Activated B cell treated with CpG ODN at 0.5 μM for 24 hours (primary cell): ENCODE measurements at regions not wholly inside any gene's neighbourhood (a gene's known extent, or its start where the extent isn't known, plus 50 kb on each side); places are given as distances from the start of the nearest gene placed in this dataset.

Source experiments
- ATAC-seq: fragments of 200-7000 bp; cut with Tn5 transposase; one replicate; pipeline ENCODE4 v1.10.0; 2021; ENCODE audit warnings: low read depth, mild to moderate bottlenecking, moderate library complexity
- CTCF ChIA-PET: fragments of 350-600 bp; sonication (Branson Sonifier 250); formaldehyde crosslinking; loops from one replicate; lab custom pipeline; 2021; ENCODE audit warnings: antibody characterized with exemption; lab: Charles Lee
- POLR2A ChIA-PET: fragments of 350-600 bp; sonication (Branson Sonifier 250); formaldehyde crosslinking; loops from one replicate; lab custom pipeline; 2021; ENCODE audit warnings: antibody characterized with exemption; lab: Charles Lee
- DNase-seq: peaks from one replicate; pipeline ENCODE4 v3.0.0; 2022
- H3K27ac Mint-ChIP-seq: one replicate; pipeline ENCODE4 v1.8.0; 2020; ENCODE audit warnings: mixed read lengths
- H3K27me3 Mint-ChIP-seq: one replicate; pipeline ENCODE4 v1.8.0; 2021; ENCODE audit warnings: mixed read lengths
- H3K36me3 Mint-ChIP-seq: one replicate; pipeline ENCODE4 v1.8.0; 2021; ENCODE audit warnings: low read depth, mixed read lengths
- H3K4me1 Mint-ChIP-seq: one replicate; pipeline ENCODE4 v1.8.0; 2021; ENCODE audit warnings: mixed read lengths
- H3K4me3 Mint-ChIP-seq: one replicate; pipeline ENCODE4 v1.8.0; 2020; ENCODE audit warnings: mild to moderate bottlenecking, mixed read lengths
- H3K9me3 Mint-ChIP-seq: one replicate; pipeline ENCODE4 v1.8.0; 2020; ENCODE audit warnings: mixed read lengths
- intact Hi-C: fragments of 100-400 bp; cut with micrococcal nuclease; formaldehyde crosslinking; loops from one replicate; pipeline ENCODE4 v1.15.1; 2024
- TF ChIP-seq, protein P1 (sequence below): fragments of 200-600 bp; IDR thresholded peaks from one replicate; pipeline ENCODE4 v1.8.0; 2022; ENCODE audit warnings: antibody characterized with exemption, mild to moderate bottlenecking

DNA sequence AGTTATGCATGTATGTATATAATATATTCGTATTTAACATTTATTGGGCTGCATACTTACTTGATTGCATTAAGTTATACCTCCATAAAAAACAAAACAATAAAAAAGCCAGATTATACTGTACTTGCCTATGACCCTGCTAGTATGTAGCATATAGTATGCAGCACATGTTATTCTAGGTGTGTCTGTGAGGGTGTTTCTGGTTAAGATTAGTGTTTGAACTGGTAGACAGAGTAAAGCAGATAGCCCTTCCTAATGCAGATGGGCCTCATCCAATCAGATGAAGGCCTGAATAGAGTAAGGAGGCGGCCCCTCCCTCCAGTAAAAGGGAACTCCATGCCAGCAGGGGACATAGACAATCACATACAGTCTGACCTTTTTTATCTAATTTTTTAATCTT, 323.3 kb upstream of the USP24 start:
- TF ChIP-seq, protein P1, sequence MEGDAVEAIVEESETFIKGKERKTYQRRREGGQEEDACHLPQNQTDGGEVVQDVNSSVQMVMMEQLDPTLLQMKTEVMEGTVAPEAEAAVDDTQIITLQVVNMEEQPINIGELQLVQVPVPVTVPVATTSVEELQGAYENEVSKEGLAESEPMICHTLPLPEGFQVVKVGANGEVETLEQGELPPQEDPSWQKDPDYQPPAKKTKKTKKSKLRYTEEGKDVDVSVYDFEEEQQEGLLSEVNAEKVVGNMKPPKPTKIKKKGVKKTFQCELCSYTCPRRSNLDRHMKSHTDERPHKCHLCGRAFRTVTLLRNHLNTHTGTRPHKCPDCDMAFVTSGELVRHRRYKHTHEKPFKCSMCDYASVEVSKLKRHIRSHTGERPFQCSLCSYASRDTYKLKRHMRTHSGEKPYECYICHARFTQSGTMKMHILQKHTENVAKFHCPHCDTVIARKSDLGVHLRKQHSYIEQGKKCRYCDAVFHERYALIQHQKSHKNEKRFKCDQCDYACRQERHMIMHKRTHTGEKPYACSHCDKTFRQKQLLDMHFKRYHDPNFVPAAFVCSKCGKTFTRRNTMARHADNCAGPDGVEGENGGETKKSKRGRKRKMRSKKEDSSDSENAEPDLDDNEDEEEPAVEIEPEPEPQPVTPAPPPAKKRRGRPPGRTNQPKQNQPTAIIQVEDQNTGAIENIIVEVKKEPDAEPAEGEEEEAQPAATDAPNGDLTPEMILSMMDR, result no peak
- no peak overlapping the region for H3K4me3 Mint-ChIP-seq
- DNase-seq (no peak), ATAC-seq (no peak)
- no peaks in the 10 kb centered on the region for H3K36me3 Mint-ChIP-seq
- H3K27ac Mint-ChIP-seq, result no peak overlapping the region
- ChIA-PET CTCF (no interaction called here), POLR2A (no interaction called here)
- H3K4me1 Mint-ChIP-seq, result no peaks in the 10 kb centered on the region
- intact Hi-C loops, result no loop called here
- no peaks in the 10 kb centered on the region for H3K27me3 Mint-ChIP-seq
- no peaks in the 10 kb centered on the region for H3K9me3 Mint-ChIP-seq

DNA sequence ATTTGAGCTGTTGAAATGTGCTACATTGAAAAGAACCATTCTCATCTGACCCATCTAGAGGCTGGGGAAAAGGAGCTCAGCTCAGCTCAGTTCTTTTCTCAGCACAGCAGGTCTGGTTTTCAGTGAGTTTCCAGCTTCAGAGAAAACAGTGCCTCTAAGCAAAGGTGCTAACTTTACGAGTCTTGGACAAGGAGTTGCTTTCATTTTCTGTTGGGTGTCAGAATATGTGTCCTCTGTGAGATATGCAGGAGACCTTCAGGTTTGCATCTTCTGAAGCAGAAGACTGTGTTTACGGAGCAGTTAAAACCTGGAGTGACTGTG, 321.3 kb upstream of the USP24 start:
- TF ChIP-seq, protein P1, result no peak
- no peaks in the 10 kb centered on the region for H3K27me3 Mint-ChIP-seq
- no peak overlapping the region for H3K27ac Mint-ChIP-seq
- H3K9me3 Mint-ChIP-seq, result no peaks in the 10 kb centered on the region
- no peak overlapping the region for H3K4me3 Mint-ChIP-seq
- intact Hi-C loops, result no loop called here
- DNase-seq (no peak), ATAC-seq (no peak)
- H3K36me3 Mint-ChIP-seq, result no peaks in the 10 kb centered on the region
- no peaks in the 10 kb centered on the region for H3K4me1 Mint-ChIP-seq
- ChIA-PET CTCF (no interaction called here), POLR2A (no interaction called here)

DNA sequence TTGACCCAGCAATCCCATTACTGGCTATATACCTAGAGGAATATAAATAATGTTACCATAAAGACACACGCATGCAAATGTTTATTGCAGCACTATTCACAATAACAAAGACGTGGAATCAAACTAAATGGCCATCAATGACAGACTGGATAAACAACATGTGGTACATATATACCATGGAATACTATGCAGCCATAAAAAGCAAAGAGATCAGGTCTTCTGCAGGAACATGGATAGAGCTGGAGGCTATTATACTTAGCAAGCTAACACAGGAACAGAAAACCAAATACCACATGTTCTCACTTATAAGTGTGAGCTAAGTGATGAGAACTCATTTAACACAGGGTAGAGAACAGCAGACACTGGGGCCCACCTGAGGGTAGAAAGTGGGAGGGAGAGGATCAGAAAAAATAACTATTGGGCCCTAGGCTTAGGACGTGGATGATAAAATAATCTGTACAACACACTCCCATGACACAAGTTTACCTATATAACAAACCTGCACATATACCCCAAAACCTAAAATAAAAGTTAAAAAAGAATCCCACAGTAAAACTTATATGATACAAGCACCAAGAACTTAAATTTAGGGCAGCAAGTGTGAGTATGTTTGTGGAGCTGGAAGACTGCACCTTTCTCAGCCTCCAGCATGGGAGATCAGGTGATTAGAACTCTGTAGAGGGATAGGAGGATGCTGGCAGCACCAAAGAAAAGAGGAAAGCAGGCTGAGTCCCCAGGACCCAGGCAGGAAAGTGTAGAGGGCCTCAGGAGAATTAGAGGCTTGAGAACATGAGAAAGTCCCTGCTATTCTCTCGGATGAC, 320.8 kb upstream of the USP24 start:
- ChIA-PET POLR2A (no interaction called here), CTCF (no interaction called here)
- Mint-ChIP-seq H3K4me1 (no peaks in the 10 kb centered on the region), H3K9me3 (no peaks in the 10 kb centered on the region), H3K27me3 (no peaks in the 10 kb centered on the region), H3K4me3 (no peak overlapping the region), H3K36me3 (no peaks in the 10 kb centered on the region), H3K27ac (no peak overlapping the region)
- TF ChIP-seq, protein P1, result no peak
- DNase-seq (no peak), ATAC-seq (no peak)
- intact Hi-C loops, result no loop called here

- TF ChIP-seq, protein P1, result no peak
- ChIA-PET POLR2A (no interaction called here), CTCF (no interaction called here)
- Mint-ChIP-seq H3K27ac (no peak overlapping the region), H3K27me3 (no peaks in the 10 kb centered on the region), H3K4me1 (no peaks in the 10 kb centered on the region), H3K36me3 (no peaks in the 10 kb centered on the region), H3K9me3 (no peaks in the 10 kb centered on the region), H3K4me3 (no peak overlapping the region)
- intact Hi-C loops, result no loop called here
- ATAC-seq (no peak), DNase-seq (no peak)
Observed at GRCh38 chr1:55534565-55535121, 319.5 kb upstream of the USP24 start.

DNA sequence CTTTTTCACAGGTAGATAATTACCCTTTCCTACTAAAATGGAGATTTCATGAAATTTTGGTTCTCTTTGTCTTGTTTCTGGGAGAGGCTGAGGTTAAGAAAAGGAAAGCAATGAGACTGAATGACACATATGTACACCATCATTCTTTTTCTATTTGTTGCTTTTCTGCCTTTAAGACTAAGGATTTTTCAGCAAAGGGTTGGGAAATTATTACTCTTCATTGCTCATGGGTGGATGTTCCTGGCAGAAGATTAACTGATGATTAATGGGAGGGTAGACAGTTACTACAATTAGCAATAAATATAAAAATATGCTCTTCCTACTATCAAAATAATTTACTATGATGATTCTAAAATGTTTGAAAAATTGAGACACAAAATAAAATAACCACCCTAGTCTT, 316.5 kb upstream of the USP24 start:
- no peak overlapping the region for H3K27ac Mint-ChIP-seq

More for the DNA sequence above, 316.5 kb upstream of the USP24 start:
- ChIA-PET POLR2A (no interaction called here), CTCF (no interaction called here)
- Mint-ChIP-seq H3K27me3 (peaks cover 2% of the 10 kb centered on the region), H3K36me3 (no peaks in the 10 kb centered on the region), H3K4me1 (no peaks in the 10 kb centered on the region), H3K4me3 (no peak overlapping the region), H3K9me3 (no peaks in the 10 kb centered on the region)
- TF ChIP-seq, protein P1, result no peak
- ATAC-seq (no peak), DNase-seq (no peak)
- intact Hi-C loops, result no loop called here
